ENCODE measurements at regions not wholly inside any gene's neighbourhood (a gene's known extent, or its start where the extent isn't known, plus 50 kb on each side); places are given as distances from the start of the nearest gene placed in this dataset.

DNA sequence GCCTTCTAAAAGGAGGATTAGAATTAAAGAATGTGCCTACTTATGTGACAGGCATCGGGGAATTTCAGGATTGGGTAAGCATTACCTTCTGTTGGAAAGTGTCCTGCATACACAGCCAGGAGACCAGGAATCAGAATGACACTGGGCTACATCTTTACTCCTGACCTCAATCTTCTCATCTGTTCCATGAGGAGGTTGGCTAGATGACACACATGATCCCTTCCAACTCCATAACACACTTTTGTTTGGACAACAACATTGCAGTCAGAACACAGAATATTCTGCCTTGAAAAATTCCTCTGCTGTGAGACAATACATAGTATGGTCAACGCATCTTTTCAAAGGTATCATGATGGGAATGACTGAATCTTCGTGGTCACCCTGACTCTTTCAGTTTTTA, 1281.2 kb upstream of the SORCS1 start:
- DNase-seq: no peak
- Histone ChIP-seq H3K4me3 (no peak overlapping the region), H3K27me3 (ENCODE audit: insufficient read depth, low read depth) (no peaks in the 10 kb centered on the region), H3K9me3 (ENCODE audit: insufficient read depth, low read depth) (no peaks in the 10 kb centered on the region), H3K4me2 (no peak overlapping the region), H4K20me1 (ENCODE audit: insufficient read depth) (no peaks in the 10 kb centered on the region), H3K4me1 (replicated peaks; ENCODE audit: insufficient read depth) (no peaks in the 10 kb centered on the region), H3K36me3 (ENCODE audit: low read depth) (no peaks in the 10 kb centered on the region), H3K79me2 (ENCODE audit: low read depth) (no peaks in the 10 kb centered on the region), H3K27ac (no peak overlapping the region), H2AFZ (no peak overlapping the region), H3K9me2 (ENCODE audit: insufficient read depth) (no peaks in the 10 kb centered on the region), H3F3A (ENCODE audit: insufficient read depth, low read depth) (no peaks in the 10 kb centered on the region)
- no TSS peak for BruUV-seq (replicated peaks)
- CTCF ChIA-PET: no interaction called here
- no peak for TF ChIP-seq EZH2 (IDR thresholded peaks at IDR 0.05; ENCODE audit: low read depth)
- no peak for TF ChIP-seq CTCF (conservative IDR thresholded peaks at IDR 0.05)
- POLR2A ChIA-PET (ENCODE audit: unreplicated experiment): no interaction called here
- intact Hi-C loops (cut with micrococcal nuclease; ENCODE audit: unreplicated experiment): no loop called here

GRCh38 chr10:108443636-108444035, 1279.1 kb upstream of the SORCS1 start:
- DNase-seq: no peak
- H3F3A ChIP-seq (ENCODE audit: insufficient read depth, low read depth): no peaks in the 10 kb centered on the region
- CTCF ChIA-PET: no interaction called here
- H2AFZ ChIP-seq: no peak overlapping the region
- H4K20me1 ChIP-seq (ENCODE audit: insufficient read depth): no peaks in the 10 kb centered on the region
- H3K4me3 ChIP-seq: no peak overlapping the region
- intact Hi-C loops (cut with micrococcal nuclease; ENCODE audit: unreplicated experiment): no loop called here
- H3K4me2 ChIP-seq: no peak overlapping the region
- no peaks in the 10 kb centered on the region for H3K79me2 ChIP-seq (ENCODE audit: low read depth)
- no peaks in the 10 kb centered on the region for H3K9me3 ChIP-seq (ENCODE audit: insufficient read depth, low read depth)
- no peaks in the 10 kb centered on the region for H3K4me1 ChIP-seq (replicated peaks; ENCODE audit: insufficient read depth)
- BruUV-seq (replicated peaks): no TSS peak
- H3K27ac ChIP-seq: no peak overlapping the region
- H3K36me3 ChIP-seq (ENCODE audit: low read depth): no peaks in the 10 kb centered on the region
- TF ChIP-seq CTCF (conservative IDR thresholded peaks at IDR 0.05) (no peak), EZH2 (IDR thresholded peaks at IDR 0.05; ENCODE audit: low read depth) (no peak)
- no peaks in the 10 kb centered on the region for H3K27me3 ChIP-seq (ENCODE audit: insufficient read depth, low read depth)
- POLR2A ChIA-PET (ENCODE audit: unreplicated experiment): no interaction called here
- no peaks in the 10 kb centered on the region for H3K9me2 ChIP-seq (ENCODE audit: insufficient read depth)

DNA sequence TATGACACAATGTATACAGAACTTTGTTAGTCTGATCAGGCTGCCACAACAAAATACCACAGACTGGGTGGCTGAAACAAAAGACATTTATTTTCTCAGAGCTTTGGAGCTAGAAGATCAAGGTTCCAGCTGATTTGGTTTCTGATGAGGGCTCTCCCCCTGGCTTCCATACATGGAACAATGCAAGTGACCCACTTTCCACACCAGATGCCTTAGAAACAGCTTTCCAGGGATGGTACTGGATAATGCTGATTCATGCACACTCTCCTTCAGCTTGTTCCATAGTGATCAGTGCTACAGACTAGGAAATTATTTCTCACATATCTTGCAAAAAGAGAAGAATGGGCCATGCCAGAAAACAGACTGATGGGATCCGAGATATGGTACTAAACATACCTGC, 1274.9 kb upstream of the SORCS1 start:
- no TSS peak for BruUV-seq (replicated peaks)
- no peak overlapping the region for H3K27ac ChIP-seq
- no peaks in the 10 kb centered on the region for H3K9me2 ChIP-seq (ENCODE audit: insufficient read depth)
- H4K20me1 ChIP-seq (ENCODE audit: insufficient read depth): no peaks in the 10 kb centered on the region
- no peaks in the 10 kb centered on the region for H3F3A ChIP-seq (ENCODE audit: insufficient read depth, low read depth)
- ChIA-PET CTCF (no interaction called here), POLR2A (ENCODE audit: unreplicated experiment) (no interaction called here)
- no peaks in the 10 kb centered on the region for H3K79me2 ChIP-seq (ENCODE audit: low read depth)
- H2AFZ ChIP-seq: no peak overlapping the region
- TF ChIP-seq CTCF (conservative IDR thresholded peaks at IDR 0.05) (no peak), EZH2 (IDR thresholded peaks at IDR 0.05; ENCODE audit: low read depth) (no peak)
- H3K27me3 ChIP-seq (ENCODE audit: insufficient read depth, low read depth): no peaks in the 10 kb centered on the region
- H3K4me1 ChIP-seq (replicated peaks; ENCODE audit: insufficient read depth): no peaks in the 10 kb centered on the region
- no peak overlapping the region for H3K4me3 ChIP-seq
- no peak overlapping the region for H3K4me2 ChIP-seq
- intact Hi-C loops (cut with micrococcal nuclease; ENCODE audit: unreplicated experiment): no loop called here
- no peaks in the 10 kb centered on the region for H3K36me3 ChIP-seq (ENCODE audit: low read depth)
- H3K9me3 ChIP-seq (ENCODE audit: insufficient read depth, low read depth): no peaks in the 10 kb centered on the region
- no peak for DNase-seq

Measured in PC-9 (cell line).